Progenitor cell of endocrine pancreas (in vitro differentiated cells): ENCODE measurements at regions not wholly inside any gene's neighbourhood (a gene's known extent, or its start where the extent isn't known, plus 50 kb on each side); places are given as distances from the start of the nearest gene placed in this dataset.
"Not testable (repeated sequence)": the region's sequence is repeated elsewhere in the genome, so short reads cannot be mapped to it uniquely, and the experiment has no call there.

Experiments
- DNase-seq: peaks from one replicate; pipeline ENCODE4 v3.0.0; 2021; ENCODE audit warnings: low spot score; ENCODE audit not compliant: unreplicated experiment
- H3K27ac Mint-ChIP-seq: 2 replicates; pipeline ENCODE4 v1.8.0; 2021; ENCODE audit warnings: mild to moderate bottlenecking, moderate library complexity, mixed read lengths
- H3K27me3 Mint-ChIP-seq: 2 replicates; pipeline ENCODE4 v1.8.0; 2021; ENCODE audit warnings: mixed read lengths
- H3K36me3 Mint-ChIP-seq: 2 replicates; pipeline ENCODE4 v1.8.0; 2022; ENCODE audit warnings: mixed read lengths; ENCODE audit not compliant: insufficient read depth
- H3K4me1 Mint-ChIP-seq: 2 replicates; pipeline ENCODE4 v1.8.0; 2021; ENCODE audit warnings: low read depth, mixed read lengths
- H3K4me3 Mint-ChIP-seq: 2 replicates; pipeline ENCODE4 v1.8.0; 2021; ENCODE audit warnings: low read depth, mild to moderate bottlenecking, moderate library complexity, mixed read lengths
- H3K9me3 Mint-ChIP-seq: 2 replicates; pipeline ENCODE4 v1.8.0; 2021; ENCODE audit warnings: low read depth, mixed read lengths
- TF ChIP-seq, protein P1 (sequence below): fragments of 200-600 bp; sonication (generic); IDR thresholded peaks from one replicate; pipeline ENCODE4 v1.5.0; 2021; ENCODE audit warnings: antibody characterized with exemption, mild to moderate bottlenecking; ENCODE audit not compliant: unreplicated experiment

DNA sequence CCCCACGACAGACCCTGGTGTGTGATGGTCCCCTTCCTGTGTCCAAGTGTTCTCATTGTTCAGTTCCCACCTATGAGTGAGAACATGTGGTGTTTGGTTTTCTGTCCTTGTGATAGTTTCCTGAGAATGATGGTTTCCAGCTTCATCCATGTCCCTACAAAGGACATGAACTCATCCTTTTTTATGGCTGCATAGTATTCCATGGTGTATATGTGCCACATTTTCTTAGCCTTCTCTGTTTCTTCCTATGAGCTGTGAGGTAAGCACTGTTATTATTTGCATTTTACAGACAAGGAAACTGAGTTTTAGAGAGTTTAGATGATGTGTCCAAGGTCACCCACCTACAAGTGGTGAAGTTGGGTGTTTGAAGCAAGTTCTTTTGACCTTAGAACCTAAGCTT is 51.1 kb upstream of the BNC1 start:
- H3K36me3 Mint-ChIP-seq, DNase-seq, H3K4me1 Mint-ChIP-seq, H3K9me3 Mint-ChIP-seq, H3K27ac Mint-ChIP-seq, H3K4me3 Mint-ChIP-seq, H3K27me3 Mint-ChIP-seq: not testable (repeated sequence)

GRCh38 chr15:83339396-83339795 is 54.9 kb upstream of the BNC1 start:
- Mint-ChIP-seq H3K9me3 (peaks cover 4% of the 10 kb centered on the region), H3K4me1 (no peaks in the 10 kb centered on the region), H3K27ac (no peak overlapping the region), H3K4me3 (no peak overlapping the region), H3K36me3 (no peaks in the 10 kb centered on the region), H3K27me3 (peaks cover 7% of the 10 kb centered on the region)
- DNase-seq = no peak
- TF ChIP-seq, protein P1, sequence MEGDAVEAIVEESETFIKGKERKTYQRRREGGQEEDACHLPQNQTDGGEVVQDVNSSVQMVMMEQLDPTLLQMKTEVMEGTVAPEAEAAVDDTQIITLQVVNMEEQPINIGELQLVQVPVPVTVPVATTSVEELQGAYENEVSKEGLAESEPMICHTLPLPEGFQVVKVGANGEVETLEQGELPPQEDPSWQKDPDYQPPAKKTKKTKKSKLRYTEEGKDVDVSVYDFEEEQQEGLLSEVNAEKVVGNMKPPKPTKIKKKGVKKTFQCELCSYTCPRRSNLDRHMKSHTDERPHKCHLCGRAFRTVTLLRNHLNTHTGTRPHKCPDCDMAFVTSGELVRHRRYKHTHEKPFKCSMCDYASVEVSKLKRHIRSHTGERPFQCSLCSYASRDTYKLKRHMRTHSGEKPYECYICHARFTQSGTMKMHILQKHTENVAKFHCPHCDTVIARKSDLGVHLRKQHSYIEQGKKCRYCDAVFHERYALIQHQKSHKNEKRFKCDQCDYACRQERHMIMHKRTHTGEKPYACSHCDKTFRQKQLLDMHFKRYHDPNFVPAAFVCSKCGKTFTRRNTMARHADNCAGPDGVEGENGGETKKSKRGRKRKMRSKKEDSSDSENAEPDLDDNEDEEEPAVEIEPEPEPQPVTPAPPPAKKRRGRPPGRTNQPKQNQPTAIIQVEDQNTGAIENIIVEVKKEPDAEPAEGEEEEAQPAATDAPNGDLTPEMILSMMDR = no peak

GRCh38 chr15:83340087-83340486 is 55.6 kb upstream of the BNC1 start:
- no peak for DNase-seq
- H3K4me3 Mint-ChIP-seq = no peak overlapping the region
- H3K27ac Mint-ChIP-seq = no peak overlapping the region
- no peaks in the 10 kb centered on the region for H3K36me3 Mint-ChIP-seq
- peaks cover 4% of the 10 kb centered on the region for H3K9me3 Mint-ChIP-seq
- H3K27me3 Mint-ChIP-seq = peaks cover 7% of the 10 kb centered on the region
- TF ChIP-seq, protein P1 = no peak
- H3K4me1 Mint-ChIP-seq = no peaks in the 10 kb centered on the region

- Mint-ChIP-seq H3K27ac (no peak overlapping the region), H3K4me3 (no peak overlapping the region), H3K4me1 (no peaks in the 10 kb centered on the region), H3K9me3 (no peaks in the 10 kb centered on the region), H3K27me3 (peaks cover 15% of the 10 kb centered on the region), H3K36me3 (no peaks in the 10 kb centered on the region)
- TF ChIP-seq, protein P1 = no peak
- no peak for DNase-seq
Observed at GRCh38 chr15:83346342-83346741, 61.9 kb upstream of the BNC1 start.

DNA sequence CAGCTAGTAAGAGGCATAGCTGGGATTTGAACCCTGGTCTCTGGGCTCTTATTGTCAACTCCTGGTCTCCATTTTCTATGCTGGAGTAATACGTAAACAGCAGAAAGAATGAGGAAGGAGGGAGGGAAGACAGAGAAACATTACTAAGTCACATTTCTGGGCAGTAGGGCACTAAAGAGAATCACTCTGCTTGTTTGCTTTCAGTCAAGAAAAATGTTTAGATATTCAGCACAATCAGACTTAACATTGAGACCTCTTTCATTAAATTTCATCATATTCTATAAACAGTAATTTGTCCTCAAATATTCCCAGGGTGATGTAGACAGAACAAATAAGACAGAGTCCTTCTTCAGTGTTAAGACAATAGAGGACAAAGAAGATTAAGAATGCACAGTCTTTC is 67.7 kb upstream of the BNC1 start:
- Mint-ChIP-seq H3K9me3 (no peaks in the 10 kb centered on the region), H3K27ac (no peak overlapping the region), H3K4me3 (no peak overlapping the region), H3K4me1 (peaks cover 3% of the 10 kb centered on the region), H3K36me3 (no peaks in the 10 kb centered on the region), H3K27me3 (peaks cover 6% of the 10 kb centered on the region)
- DNase-seq = no peak
- TF ChIP-seq, protein P1 = no peak

- Mint-ChIP-seq H3K4me3 (no peak overlapping the region), H3K27ac (no peak overlapping the region), H3K36me3 (no peaks in the 10 kb centered on the region), H3K9me3 (no peaks in the 10 kb centered on the region), H3K27me3 (peaks cover 13% of the 10 kb centered on the region), H3K4me1 (peaks cover 3% of the 10 kb centered on the region)
- TF ChIP-seq, protein P1 = no peak
- DNase-seq = no peak
Observed at GRCh38 chr15:83356501-83357399, 72.3 kb upstream of the BNC1 start.
